ENCODE measurements at regions not wholly inside any gene's neighbourhood (a gene's known extent, or its start where the extent isn't known, plus 50 kb on each side); places are given as distances from the start of the nearest gene placed in this dataset.

DNA sequence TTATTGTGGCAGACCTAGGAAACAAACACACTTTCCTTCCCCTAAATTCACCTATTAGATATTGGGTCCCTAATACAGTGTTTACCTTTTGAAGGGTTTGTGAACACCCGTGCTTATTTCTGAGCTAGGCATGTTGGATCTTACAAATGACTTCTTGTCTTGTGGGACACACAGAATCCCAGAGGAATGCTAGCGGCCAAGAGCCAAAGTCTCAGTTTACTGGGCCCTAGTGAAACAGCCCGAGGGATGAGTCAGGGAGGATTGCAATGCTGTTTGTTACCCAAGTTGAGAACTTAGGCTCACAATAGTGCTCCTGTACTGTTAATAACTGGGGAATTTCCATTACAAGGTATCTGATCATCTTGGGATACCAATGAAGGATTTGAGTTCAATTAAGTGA is 100.1 kb upstream of the AKT3 start:
- no TSS peak for BruUV-seq (replicated peaks)
- no peak for TF ChIP-seq SRF (IDR thresholded peaks at IDR 0.05; ENCODE audit: low read depth)
- no peak for TF ChIP-seq POLR2AphosphoS5 (IDR thresholded peaks at IDR 0.05; ENCODE audit: low read depth, low read length)
- no peak for TF ChIP-seq FOSL1 (IDR thresholded peaks at IDR 0.05; ENCODE audit: low read depth)
- TF ChIP-seq, protein P1, sequence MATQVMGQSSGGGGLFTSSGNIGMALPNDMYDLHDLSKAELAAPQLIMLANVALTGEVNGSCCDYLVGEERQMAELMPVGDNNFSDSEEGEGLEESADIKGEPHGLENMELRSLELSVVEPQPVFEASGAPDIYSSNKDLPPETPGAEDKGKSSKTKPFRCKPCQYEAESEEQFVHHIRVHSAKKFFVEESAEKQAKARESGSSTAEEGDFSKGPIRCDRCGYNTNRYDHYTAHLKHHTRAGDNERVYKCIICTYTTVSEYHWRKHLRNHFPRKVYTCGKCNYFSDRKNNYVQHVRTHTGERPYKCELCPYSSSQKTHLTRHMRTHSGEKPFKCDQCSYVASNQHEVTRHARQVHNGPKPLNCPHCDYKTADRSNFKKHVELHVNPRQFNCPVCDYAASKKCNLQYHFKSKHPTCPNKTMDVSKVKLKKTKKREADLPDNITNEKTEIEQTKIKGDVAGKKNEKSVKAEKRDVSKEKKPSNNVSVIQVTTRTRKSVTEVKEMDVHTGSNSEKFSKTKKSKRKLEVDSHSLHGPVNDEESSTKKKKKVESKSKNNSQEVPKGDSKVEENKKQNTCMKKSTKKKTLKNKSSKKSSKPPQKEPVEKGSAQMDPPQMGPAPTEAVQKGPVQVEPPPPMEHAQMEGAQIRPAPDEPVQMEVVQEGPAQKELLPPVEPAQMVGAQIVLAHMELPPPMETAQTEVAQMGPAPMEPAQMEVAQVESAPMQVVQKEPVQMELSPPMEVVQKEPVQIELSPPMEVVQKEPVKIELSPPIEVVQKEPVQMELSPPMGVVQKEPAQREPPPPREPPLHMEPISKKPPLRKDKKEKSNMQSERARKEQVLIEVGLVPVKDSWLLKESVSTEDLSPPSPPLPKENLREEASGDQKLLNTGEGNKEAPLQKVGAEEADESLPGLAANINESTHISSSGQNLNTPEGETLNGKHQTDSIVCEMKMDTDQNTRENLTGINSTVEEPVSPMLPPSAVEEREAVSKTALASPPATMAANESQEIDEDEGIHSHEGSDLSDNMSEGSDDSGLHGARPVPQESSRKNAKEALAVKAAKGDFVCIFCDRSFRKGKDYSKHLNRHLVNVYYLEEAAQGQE (IDR thresholded peaks at IDR 0.05; ENCODE audit: low read depth) = no peak
- TF ChIP-seq, protein P2, sequence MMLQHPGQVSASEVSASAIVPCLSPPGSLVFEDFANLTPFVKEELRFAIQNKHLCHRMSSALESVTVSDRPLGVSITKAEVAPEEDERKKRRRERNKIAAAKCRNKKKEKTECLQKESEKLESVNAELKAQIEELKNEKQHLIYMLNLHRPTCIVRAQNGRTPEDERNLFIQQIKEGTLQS (IDR thresholded peaks at IDR 0.05) = no peak
- no peak for TF ChIP-seq CBX3 (IDR thresholded peaks at IDR 0.05; ENCODE audit: low read depth)
- H3K9me3 ChIP-seq (ENCODE audit: control insufficient read depth in 1 of 2, insufficient read depth in 1 of 2, low read depth in 1 of 2, low read length in 2 of 2) = no peaks in the 10 kb centered on the region
- no peak overlapping the region for H3K4me2 ChIP-seq (ENCODE audit: low read length)
- no peak overlapping the region for H3K4me3 ChIP-seq (replicated peaks in 1 of 2; ENCODE audit: low read depth in 1 of 2, low read length in 2 of 2)
- H3K27me3 ChIP-seq (ENCODE audit: insufficient read depth, low read length) = peaks cover 4% of the 10 kb centered on the region; the same call in 1 of the 2 replicates
- H3K79me2 ChIP-seq (ENCODE audit: insufficient read depth, low read length) = no peaks in the 10 kb centered on the region
- ChIA-PET RAD21 (ENCODE audit: low non-redundant PET in 1 of 2, low total read pairs in 2 of 2, uncharacterized antibody in 2 of 2, unreplicated experiment in 2 of 2) (no interaction called here), CTCF (no interaction called here), POLR2A (no interaction called here)
- H3K36me3 ChIP-seq (ENCODE audit: control insufficient read depth in 1 of 2, insufficient read depth in 2 of 2, low read length in 2 of 2) = no peaks in the 10 kb centered on the region
- no peak overlapping the region for H3K9ac ChIP-seq (ENCODE audit: low read length)
- no peak overlapping the region for H3K27ac ChIP-seq (ENCODE audit: low read depth, low read length)
- intact Hi-C loops (cut with micrococcal nuclease) = no loop called here
- no peaks in the 10 kb centered on the region for H3K4me1 ChIP-seq (ENCODE audit: control insufficient read depth in 1 of 2, insufficient read depth in 2 of 2, low read length in 2 of 2)
- no peak overlapping the region for H2AFZ ChIP-seq (ENCODE audit: low read depth, low read length, poor library complexity, severe bottlenecking)
- no peaks in the 10 kb centered on the region for H4K20me1 ChIP-seq (ENCODE audit: insufficient read depth)
- no peaks in the 10 kb centered on the region for H3K9me2 ChIP-seq (ENCODE audit: insufficient read depth)
- ATAC-seq = no peak
- DNase-seq (ENCODE audit: low read depth, low spot score) = no peak

DNA sequence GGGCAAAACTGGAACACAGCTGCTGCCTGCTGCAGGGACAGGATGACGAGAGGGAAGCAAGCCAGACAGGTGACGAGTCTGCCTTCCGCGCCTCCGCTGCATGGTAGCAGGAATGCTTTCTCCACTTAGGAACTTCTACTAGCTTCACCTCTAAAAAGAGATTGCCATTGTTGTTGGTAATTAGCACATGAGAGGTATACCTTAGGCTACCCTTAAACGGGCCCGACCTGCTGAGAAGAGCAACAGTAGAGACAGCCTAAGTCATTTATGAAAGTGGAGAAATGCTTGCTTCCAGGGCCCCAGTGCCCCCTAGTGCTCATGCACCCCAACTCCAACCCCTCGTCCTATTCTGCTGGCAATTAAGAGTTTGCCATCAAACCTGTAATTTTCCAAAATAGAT is 96.9 kb upstream of the AKT3 start:
- DNase-seq (ENCODE audit: low read depth, low spot score) = no peak
- Histone ChIP-seq H3K9ac (ENCODE audit: low read length) (no peak overlapping the region), H3K79me2 (ENCODE audit: insufficient read depth, low read length) (no peaks in the 10 kb centered on the region), H2AFZ (ENCODE audit: low read depth, low read length, poor library complexity, severe bottlenecking) (no peak overlapping the region), H3K27ac (ENCODE audit: low read depth, low read length) (no peak overlapping the region), H4K20me1 (ENCODE audit: insufficient read depth) (no peaks in the 10 kb centered on the region), H3K27me3 (ENCODE audit: insufficient read depth, low read length) (0 out of 2 replicates have a peak, but pooled peaks cover 10% of the 10 kb centered on the region), H3K4me3 (replicated peaks in 1 of 2; ENCODE audit: low read depth in 1 of 2, low read length in 2 of 2) (no peak overlapping the region), H3K9me3 (ENCODE audit: control insufficient read depth in 1 of 2, insufficient read depth in 1 of 2, low read depth in 1 of 2, low read length in 2 of 2) (no peaks in the 10 kb centered on the region), H3K36me3 (ENCODE audit: control insufficient read depth in 1 of 2, insufficient read depth in 2 of 2, low read length in 2 of 2) (no peaks in the 10 kb centered on the region), H3K4me1 (ENCODE audit: control insufficient read depth in 1 of 2, insufficient read depth in 2 of 2, low read length in 2 of 2) (no peaks in the 10 kb centered on the region), H3K4me2 (ENCODE audit: low read length) (no peak overlapping the region), H3K9me2 (ENCODE audit: insufficient read depth) (no peaks in the 10 kb centered on the region)
- RAD21 ChIA-PET (ENCODE audit: low non-redundant PET in 1 of 2, low total read pairs in 2 of 2, uncharacterized antibody in 2 of 2, unreplicated experiment in 2 of 2) = no interaction called here
- intact Hi-C loops (cut with micrococcal nuclease) = no loop called here
- CTCF ChIA-PET = no interaction called here
- ATAC-seq = no peak
- no TSS peak for BruUV-seq (replicated peaks)
- POLR2A ChIA-PET = no interaction called here
- no peak for TF ChIP-seq EZH2 (IDR thresholded peaks at IDR 0.05)
- TF ChIP-seq EGR1 (IDR thresholded peaks at IDR 0.05; ENCODE audit: low read depth) = no peak
- TF ChIP-seq SIN3A (IDR thresholded peaks at IDR 0.05; ENCODE audit: low read depth) = no peak
- TF ChIP-seq YY1 (IDR thresholded peaks at IDR 0.05; ENCODE audit: extremely low read depth, insufficient replicate concordance, low read depth, low read length) = no peak
- TF ChIP-seq POLR2A (IDR thresholded peaks at IDR 0.05; ENCODE audit: borderline replicate concordance, extremely low read depth, insufficient read depth, insufficient read length) = no peak
- TF ChIP-seq, protein P2 (IDR thresholded peaks at IDR 0.05) = no peak
- TF ChIP-seq ELF1 (IDR thresholded peaks at IDR 0.05; ENCODE audit: borderline replicate concordance, low read depth) = no peak
- TF ChIP-seq SP1 (IDR thresholded peaks at IDR 0.05; ENCODE audit: low read depth) = no peak
- TF ChIP-seq, protein P1 (IDR thresholded peaks at IDR 0.05; ENCODE audit: low read depth) = no peak
- TF ChIP-seq RAD21 (IDR thresholded peaks at IDR 0.05; ENCODE audit: low read depth) = peak; percentile 40
- no peak for TF ChIP-seq CEBPB (IDR thresholded peaks at IDR 0.05; ENCODE audit: low read depth)
- no peak for TF ChIP-seq FOSL1 (IDR thresholded peaks at IDR 0.05; ENCODE audit: low read depth)
